K562 (cell line): ENCODE measurements at regions not wholly inside any gene's neighbourhood (a gene's known extent, or its start where the extent isn't known, plus 50 kb on each side); places are given as distances from the start of the nearest gene placed in this dataset.
A peak's percentile ranks its signal among the peaks of the same experiment; 100 is the strongest.

Experiments
- ATAC-seq: fragments of 200-7000 bp; cut with Tn5 transposase; 3 replicates; pipeline ENCODE4 v1.9.1; 2020; ENCODE audit warnings: moderate library complexity
- BruUV-seq: library from RNA; stranded (reverse); fragments of 400-500 nt; replicated peaks from 2 replicates; lab custom pipeline; 2021; lab: Mats Ljungman, UMichigan
- CTCF ChIA-PET: fragments of 300-600 bp; formaldehyde crosslinking; extraction: SDS; loops from one replicate; lab custom pipeline; 2021; ENCODE audit warnings: low intra/inter-chr PET ratio; lab: Yijun Ruan, JAX
- POLR2A ChIA-PET: fragments of 300-600, 350-650 bp; sonication (Branson Sonifier 250); formaldehyde crosslinking; extraction: SDS; loops from one replicate; lab custom pipeline; 2021; ENCODE audit warnings: antibody characterized with exemption, inconsistent platforms; lab: Yijun Ruan, JAX
- DNase-seq, 4 experiments: peaks; one replicate each; pipeline versions ENCODE4 v3.0.0 to v3.0.0-alpha.2; 2011 to 2018; ENCODE audit warnings: low spot score in 3 of 4, mixed read lengths in 3 of 4; ENCODE audit errors: extremely low read depth in 1 of 4
- FAIRE-seq: peaks from 2 replicates; lab custom pipeline; 2011; peaks lifted over from hg19 to GRCh38; lab: Jason Lieb, UNC
- H2AFZ ChIP-seq: 2 replicates; pipeline ENCODE4 v1.6.0; 2011; ENCODE audit warnings: low read depth, low read length, control low read depth, inconsistent platforms
- H3K27ac ChIP-seq: fragments of 200-600 bp; 3 replicates; pipeline ENCODE4 v1.8.0; 2011; ENCODE audit warnings: low read depth, mild to moderate bottlenecking, control low read depth, inconsistent platforms, low read length, moderate library complexity, mixed read lengths; ENCODE audit errors: extremely low read depth
- H3K27me3 ChIP-seq, 2 experiments: fragments of 300-600 bp in 1 of 2; 2 replicates in 1 of 2; 3 replicates in 1 of 2; pipeline versions ENCODE4 v1.6.0 to v1.8.0; 2011; ENCODE audit warnings: inconsistent platforms in 2 of 2, low read length in 2 of 2, mild to moderate bottlenecking in 1 of 2, mixed read lengths in 1 of 2, moderate library complexity in 1 of 2; ENCODE audit not compliant: control insufficient read depth in 2 of 2, insufficient read depth in 2 of 2
- H3K36me3 ChIP-seq: fragments of 300-600 bp; 3 replicates; pipeline ENCODE4 v1.8.0; 2011; ENCODE audit warnings: mild to moderate bottlenecking, low read length, inconsistent platforms; ENCODE audit not compliant: control insufficient read depth, insufficient read depth
- H3K4me1 ChIP-seq, 2 experiments: fragments of 200-600 bp in 1 of 2; replicated peaks in 1 of 2; 2 replicates in 1 of 2; 3 replicates in 1 of 2; pipeline versions ENCODE4 v1.5.1 to v1.8.0; 2011; ENCODE audit warnings: inconsistent platforms in 2 of 2, low read length in 2 of 2, mild to moderate bottlenecking in 1 of 2, mixed read lengths in 1 of 2, moderate library complexity in 1 of 2; ENCODE audit not compliant: control insufficient read depth in 2 of 2, insufficient read depth in 2 of 2
- H3K4me2 ChIP-seq: 2 replicates; pipeline ENCODE4 v1.6.1; 2011; ENCODE audit warnings: low read length, control low read depth, inconsistent platforms, mixed read lengths; ENCODE audit not compliant: insufficient read depth
- H3K4me3 ChIP-seq: fragments of 200-600 bp; sonication (generic), shearing (Covaris generic); 2 replicates; pipeline ENCODE4 v1.5.1; 2016; ENCODE audit warnings: control low read depth, inconsistent platforms
- H3K79me2 ChIP-seq: fragments of 200-600 bp; 3 replicates; pipeline ENCODE4 v1.8.0; 2011; ENCODE audit warnings: low read length, inconsistent platforms; ENCODE audit not compliant: control insufficient read depth, insufficient read depth
- H3K9ac ChIP-seq, 2 experiments: 2 replicates each; pipeline versions ENCODE4 v1.6.0 to v1.6.1; 2011; ENCODE audit warnings: low read depth in 2 of 2, low read length in 2 of 2, control low read depth in 1 of 2, inconsistent platforms in 1 of 2, mild to moderate bottlenecking in 1 of 2, mixed read lengths in 1 of 2; ENCODE audit not compliant: insufficient read depth in 1 of 2
- H3K9me1 ChIP-seq: one replicate; pipeline ENCODE4 v1.6.0; 2011; ENCODE audit warnings: inconsistent platforms, mild to moderate bottlenecking, low read length, moderate library complexity; ENCODE audit not compliant: control insufficient read depth, insufficient read depth
- H3K9me3 ChIP-seq: replicated peaks from 2 replicates; pipeline ENCODE4 v1.5.1; 2011; ENCODE audit warnings: low read depth, low read length, inconsistent platforms; ENCODE audit not compliant: control insufficient read depth, insufficient read depth
- H4K20me1 ChIP-seq: replicated peaks from 2 replicates; pipeline ENCODE4 v1.6.1; 2011; ENCODE audit warnings: low read length, inconsistent platforms, mixed read lengths; ENCODE audit not compliant: control insufficient read depth, insufficient read depth
- ATF7 ChIP-seq: fragments of 450-650 bp; IDR thresholded peaks from 2 replicates; pipeline ENCODE4 v1.7.1; 2014; ENCODE audit warnings: mild to moderate bottlenecking, moderate library complexity
- CBFA2T3 ChIP-seq: fragments of 450-650 bp; IDR thresholded peaks from 2 replicates; pipeline ENCODE4 v1.6.1; 2017
- CXXC5 ChIP-seq: fragments of 250-450 bp; sonication (Bioruptor Pico); IDR thresholded peaks from 2 replicates; pipeline ENCODE4 v1.8.0; 2022; ENCODE audit warnings: inconsistent platforms, mild to moderate bottlenecking, moderate library complexity
- FOSL1 ChIP-seq: fragments of 200-800 bp; sonication (Bioruptor generic); conservative IDR thresholded peaks from 2 replicates; pipeline ENCODE4 v1.6.1; 2016; ENCODE audit warnings: missing genetic modification characterization, missing compliant biosample characterization
- KAT8 ChIP-seq: fragments of 450-650 bp; IDR thresholded peaks from 2 replicates; pipeline ENCODE4 v1.6.1; 2016; ENCODE audit warnings: low read depth, mild to moderate bottlenecking
- MAX ChIP-seq: sonication (generic); formaldehyde crosslinking; IDR thresholded peaks from 2 replicates; pipeline ENCODE4 v1.9.0; 2022; ENCODE audit warnings: mild to moderate bottlenecking, missing genetic modification reagents
- RERE ChIP-seq: sonication (generic); formaldehyde crosslinking; IDR thresholded peaks from 2 replicates; pipeline ENCODE4 v1.8.0; 2023; ENCODE audit warnings: missing genetic modification reagents, mild to moderate bottlenecking, borderline replicate concordance
- SAFB2 ChIP-seq: fragments of 200-400 bp; formaldehyde crosslinking; IDR thresholded peaks from 2 replicates; pipeline ENCODE4 v1.6.1; 2018; ENCODE audit warnings: borderline replicate concordance, low read length, low read depth, moderate library complexity; ENCODE audit not compliant: severe bottlenecking
- STAT5A ChIP-seq: IDR thresholded peaks from 2 replicates; pipeline ENCODE4 v1.6.1; 2012; ENCODE audit warnings: low read length, inconsistent platforms, borderline replicate concordance
- TCFL5 ChIP-seq: fragments of 250-450 bp; sonication (Bioruptor Pico); conservative IDR thresholded peaks from 2 replicates; pipeline ENCODE4 v1.6.1; 2021; ENCODE audit warnings: mild to moderate bottlenecking, moderate library complexity, matching md5 sums
- ZNF324 ChIP-seq: fragments of 250-450 bp; sonication (Bioruptor Pico); IDR thresholded peaks from 2 replicates; pipeline ENCODE4 v1.4.0; 2020; ENCODE audit warnings: mild to moderate bottlenecking
- ZNF592 ChIP-seq: fragments of 450-650 bp; IDR thresholded peaks from 2 replicates; pipeline ENCODE4 v1.6.1; 2017; ENCODE audit warnings: antibody characterized with exemption, mild to moderate bottlenecking
- WGBS: fragments of 100-300 bp; shearing (Covaris generic); methylation state at CpG from one replicate; pipeline ENCODE4 v1.1.6; 2016; ENCODE audit warnings: low coverage, mixed read lengths; ENCODE audit not compliant: insufficient coverage; ENCODE audit errors: missing lambda C conversion rate; 5-methylcytosine and 5-hydroxymethylcytosine counted together
- in situ Hi-C: fragments of 300-500 bp; cut with MboI; formaldehyde crosslinking; loops from 4 replicates; pipeline ENCODE4 v1.15.0; 2018; ENCODE audit warnings: inconsistent platforms, mixed read lengths
- intact Hi-C: fragments of 100-400 bp; cut with micrococcal nuclease; formaldehyde crosslinking; loops from 2 replicates; pipeline ENCODE4 v1.14.2; 2022

- no peak for TF ChIP-seq ATF7
- no peak for TF ChIP-seq SAFB2
- peak; percentile 81 for TF ChIP-seq CBFA2T3
- peak; percentile 52 for TF ChIP-seq CXXC5 (CRISPR knock-in tag)
- TF ChIP-seq TCFL5 (CRISPR knock-in tag): no peak
- no peak for TF ChIP-seq MAX (CRISPR knock-in tag)
- 0 out of 2 replicates have a peak, but pooled peaks have one; percentile 9 for TF ChIP-seq STAT5A
- TF ChIP-seq ZNF324 (CRISPR knock-in tag): no peak
These were observed 110.2 kb downstream of the APIP start (continued) for GRCh38 chr11:34805937-34806336.

GRCh38 chr11:34799848-34800247 lies 116.3 kb downstream of the APIP start:
- ATAC-seq (no peak), DNase-seq (no peak), FAIRE-seq (no peak)
- H3K27ac ChIP-seq: no peak overlapping the region
- no peak overlapping the region for H3K4me2 ChIP-seq
- H3K9ac ChIP-seq: no peak overlapping the region
- BruUV-seq: no TSS peak
- in situ Hi-C loops: no loop called here
- H3K36me3 ChIP-seq: no peaks in the 10 kb centered on the region
- no peaks in the 10 kb centered on the region for H3K79me2 ChIP-seq
- H3K4me1 ChIP-seq: no peaks in the 10 kb centered on the region
- intact Hi-C loops: no loop called here
- H3K27me3 ChIP-seq: no peaks in the 10 kb centered on the region
- H3K4me3 ChIP-seq: no peak overlapping the region
- ChIA-PET POLR2A (interaction anchor here (1.9 kb wide), 1 partner anchor 9 kb away, joined by 5 read pairs; no protein-coding TSS in a partner anchor), CTCF (interaction anchor here (0.7 kb wide), 1 partner anchor 87 kb away, joined by 3 read pairs; no protein-coding TSS in a partner anchor)
- peaks cover 2% of the 10 kb centered on the region; the same call in 1 of the 2 replicates for H3K9me3 ChIP-seq
- H2AFZ ChIP-seq: no peak overlapping the region
- 16% methylated on average over 1 of the region's 1 CpG for WGBS
- no peaks in the 10 kb centered on the region for H4K20me1 ChIP-seq
- H3K9me1 ChIP-seq: no peaks in the 10 kb centered on the region
- no peak for TF ChIP-seq ATF7
- no peak for TF ChIP-seq KAT8
- TF ChIP-seq ZNF592: no peak
- TF ChIP-seq RERE (CRISPR knock-in tag): no peak
- no peak for TF ChIP-seq FOSL1
